ENCODE measurements at regions not wholly inside any gene's neighbourhood (a gene's known extent, or its start where the extent isn't known, plus 50 kb on each side); places are given as distances from the start of the nearest gene placed in this dataset.

- Histone ChIP-seq H3K36me3 (no peaks in the 10 kb centered on the region), H3K4me3 (no peak overlapping the region), H3K27me3 (no peaks in the 10 kb centered on the region), H3K4me1 (peaks cover 0 to 4% (median 0%) of the 10 kb centered on the region in 4 donors), H3K27ac (no peak overlapping the region), H3K9me3 (peaks cover 0 to 7% (median 0%) of the 10 kb centered on the region in 3 donors)
- DNase-seq: no peak
- intact Hi-C loops (cut with DNase I; ENCODE audit: low total_unique reads): no loop called here
- no peak for TF ChIP-seq CTCF (IDR thresholded peaks at IDR 0.05)
Measured at GRCh38 chr12:116397148-116397547, 119.7 kb upstream of the MED13L start.

- H3K36me3 ChIP-seq: no peaks in the 10 kb centered on the region
- intact Hi-C loops (cut with DNase I; ENCODE audit: low total_unique reads): no loop called here
- TF ChIP-seq CTCF (IDR thresholded peaks at IDR 0.05): no peak
- no peak overlapping the region for H3K27ac ChIP-seq
- H3K4me3 ChIP-seq: no peak overlapping the region
- peaks cover 0 to 7% (median 0%) of the 10 kb centered on the region in 3 donors for H3K9me3 ChIP-seq
- no peak for DNase-seq
- no peaks in the 10 kb centered on the region for H3K27me3 ChIP-seq
- no peaks in the 10 kb centered on the region for H3K4me1 ChIP-seq
Measured at GRCh38 chr12:116398193-116398592, 120.7 kb upstream of the MED13L start.

GRCh38 chr12:116399055-116399454 lies 121.6 kb upstream of the MED13L start:
- no peaks in the 10 kb centered on the region for H3K36me3 ChIP-seq
- peaks cover 0 to 7% (median 0%) of the 10 kb centered on the region in 3 donors for H3K9me3 ChIP-seq
- TF ChIP-seq CTCF (IDR thresholded peaks at IDR 0.05): no peak
- H3K27ac ChIP-seq: no peak overlapping the region
- H3K27me3 ChIP-seq: no peaks in the 10 kb centered on the region
- H3K4me3 ChIP-seq: no peak overlapping the region
- no peaks in the 10 kb centered on the region for H3K4me1 ChIP-seq
- DNase-seq: no peak
- intact Hi-C loops (cut with DNase I; ENCODE audit: low total_unique reads): no loop called here

GRCh38 chr12:116400636-116401372 lies 123.3 kb upstream of the MED13L start:
- no peak overlapping the region for H3K4me3 ChIP-seq
- H3K27me3 ChIP-seq: no peaks in the 10 kb centered on the region
- no peaks in the 10 kb centered on the region for H3K36me3 ChIP-seq
- intact Hi-C loops (cut with DNase I; ENCODE audit: low total_unique reads): no loop called here
- H3K4me1 ChIP-seq: peaks cover 0 to 6% (median 0%) of the 10 kb centered on the region in 4 donors
- TF ChIP-seq CTCF (IDR thresholded peaks at IDR 0.05): no peak
- DNase-seq: no peak
- H3K27ac ChIP-seq: no peak overlapping the region
- peaks cover 0 to 7% (median 0%) of the 10 kb centered on the region in 3 donors for H3K9me3 ChIP-seq

GRCh38 chr12:116401565-116401964 lies 124.1 kb upstream of the MED13L start:
- Histone ChIP-seq H3K9me3 (peaks cover 0 to 7% (median 0%) of the 10 kb centered on the region in 3 donors), H3K4me1 (peaks cover 0 to 14% (median 7%) of the 10 kb centered on the region in 4 donors), H3K36me3 (no peaks in the 10 kb centered on the region), H3K27ac (no peak overlapping the region), H3K27me3 (no peaks in the 10 kb centered on the region), H3K4me3 (no peak overlapping the region)
- intact Hi-C loops (cut with DNase I; ENCODE audit: low total_unique reads): no loop called here
- no peak for TF ChIP-seq CTCF (IDR thresholded peaks at IDR 0.05)
- no peak for DNase-seq
